WTC11 (cell line): ENCODE measurements at regions not wholly inside any gene's neighbourhood (a gene's known extent, or its start where the extent isn't known, plus 50 kb on each side); places are given as distances from the start of the nearest gene placed in this dataset.

Source experiments
- CTCF ChIP-seq: fragments of 200-600 bp; IDR thresholded peaks from 2 replicates; pipeline ENCODE4 v1.8.0; 2022; ENCODE audit warnings: antibody characterized with exemption
- JUN ChIP-seq: sonication (generic); formaldehyde crosslinking; IDR thresholded peaks from 2 replicates; pipeline ENCODE4 v1.8.0; 2023; ENCODE audit warnings: mild to moderate bottlenecking, missing genetic modification reagents
- MXD4 ChIP-seq: fragments of 250-450 bp; sonication (Bioruptor Pico); IDR thresholded peaks from 2 replicates; pipeline ENCODE4 v1.8.0; 2021; ENCODE audit warnings: mild to moderate bottlenecking, moderate library complexity, borderline replicate concordance
- ZBTB43 ChIP-seq: sonication (generic); formaldehyde crosslinking; IDR thresholded peaks from 2 replicates; pipeline ENCODE4 v1.8.1; 2023; ENCODE audit warnings: mild to moderate bottlenecking, missing genetic modification reagents
- ZNF416 ChIP-seq: fragments of 250-450 bp; sonication (Bioruptor Pico); IDR thresholded peaks from 2 replicates; pipeline ENCODE4 v1.9.0; 2021; ENCODE audit warnings: mild to moderate bottlenecking, inconsistent platforms

GRCh38 chr5:143987751-143988560 is 176.0 kb downstream of the HMHB1 start:
- TF ChIP-seq JUN, result no peak
- no peak for TF ChIP-seq CTCF
- no peak for TF ChIP-seq ZBTB43 (CRISPR knock-in tag)
- TF ChIP-seq MXD4 (CRISPR knock-in tag), result no peak
- TF ChIP-seq ZNF416 (CRISPR knock-in tag), result no peak
